Kidney epithelial cell (primary cell): ENCODE measurements at regions not wholly inside any gene's neighbourhood (a gene's known extent, or its start where the extent isn't known, plus 50 kb on each side); places are given as distances from the start of the nearest gene placed in this dataset.

Experiments
- DNase-seq: peaks from one replicate; pipeline ENCODE4 v3.0.0-alpha.2; 2010; ENCODE audit warnings: low read depth
- H3K27me3 ChIP-seq: 2 replicates; pipeline ENCODE4 v1.6.0; 2011; ENCODE audit warnings: low read length; ENCODE audit not compliant: control insufficient read depth, insufficient read depth
- H3K36me3 ChIP-seq: 2 replicates; pipeline ENCODE4 v1.5.1; 2011; ENCODE audit warnings: low read length; ENCODE audit not compliant: control insufficient read depth, insufficient read depth
- H3K4me3 ChIP-seq: 2 replicates; pipeline ENCODE4 v1.5.1; 2011; ENCODE audit warnings: low read depth, mild to moderate bottlenecking, control low read depth, low read length
- TF ChIP-seq, protein P1 (sequence below): IDR thresholded peaks from 2 replicates; pipeline ENCODE4 v1.5.1; 2011; ENCODE audit warnings: mild to moderate bottlenecking, moderate library complexity, low read length, control low read depth, inconsistent platforms; ENCODE audit not compliant: insufficient read depth, poor library complexity, severe bottlenecking

DNA sequence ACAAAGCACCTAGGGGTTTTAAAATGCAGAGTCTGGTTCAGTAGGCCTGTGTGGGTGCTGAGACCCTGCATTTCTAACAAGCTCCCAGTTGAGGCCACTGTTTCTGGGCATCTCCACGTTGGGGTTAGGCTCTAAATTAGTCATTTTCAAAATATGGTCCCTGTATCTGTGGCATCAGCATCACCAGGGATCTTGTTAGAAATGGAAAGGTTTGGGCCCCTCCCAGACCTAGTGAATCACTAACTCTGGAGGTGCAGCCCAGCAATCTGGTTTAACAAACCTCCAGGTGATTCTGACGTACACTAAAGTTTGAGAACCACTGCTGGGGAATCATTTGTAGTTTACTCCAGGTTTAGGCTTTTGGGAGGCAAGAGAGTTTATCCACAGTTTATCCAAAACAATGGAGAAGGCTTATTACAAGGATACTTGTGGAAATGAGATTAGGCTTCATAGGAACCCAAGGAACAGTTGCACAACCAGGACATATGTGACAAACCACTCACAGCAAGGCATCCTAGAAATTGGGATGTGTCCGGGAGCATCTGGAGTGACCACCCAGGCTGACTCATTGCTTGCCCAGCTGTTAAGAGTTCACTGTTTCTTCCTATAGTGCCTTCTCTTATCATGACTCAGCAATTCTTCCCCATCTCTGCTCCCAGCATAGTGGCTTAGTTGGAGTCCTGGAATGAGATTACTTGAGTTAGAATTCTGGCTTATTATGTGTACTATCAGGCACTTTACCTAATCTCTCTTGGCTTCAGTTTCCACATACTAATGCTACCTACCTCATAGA lies 71.6 kb upstream of the STXBP6 start:
- TF ChIP-seq, protein P1, sequence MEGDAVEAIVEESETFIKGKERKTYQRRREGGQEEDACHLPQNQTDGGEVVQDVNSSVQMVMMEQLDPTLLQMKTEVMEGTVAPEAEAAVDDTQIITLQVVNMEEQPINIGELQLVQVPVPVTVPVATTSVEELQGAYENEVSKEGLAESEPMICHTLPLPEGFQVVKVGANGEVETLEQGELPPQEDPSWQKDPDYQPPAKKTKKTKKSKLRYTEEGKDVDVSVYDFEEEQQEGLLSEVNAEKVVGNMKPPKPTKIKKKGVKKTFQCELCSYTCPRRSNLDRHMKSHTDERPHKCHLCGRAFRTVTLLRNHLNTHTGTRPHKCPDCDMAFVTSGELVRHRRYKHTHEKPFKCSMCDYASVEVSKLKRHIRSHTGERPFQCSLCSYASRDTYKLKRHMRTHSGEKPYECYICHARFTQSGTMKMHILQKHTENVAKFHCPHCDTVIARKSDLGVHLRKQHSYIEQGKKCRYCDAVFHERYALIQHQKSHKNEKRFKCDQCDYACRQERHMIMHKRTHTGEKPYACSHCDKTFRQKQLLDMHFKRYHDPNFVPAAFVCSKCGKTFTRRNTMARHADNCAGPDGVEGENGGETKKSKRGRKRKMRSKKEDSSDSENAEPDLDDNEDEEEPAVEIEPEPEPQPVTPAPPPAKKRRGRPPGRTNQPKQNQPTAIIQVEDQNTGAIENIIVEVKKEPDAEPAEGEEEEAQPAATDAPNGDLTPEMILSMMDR = no peak
- Histone ChIP-seq H3K27me3 (no peaks in the 10 kb centered on the region), H3K36me3 (no peaks in the 10 kb centered on the region), H3K4me3 (no peak overlapping the region)
- peak; percentile 21 for DNase-seq

DNA sequence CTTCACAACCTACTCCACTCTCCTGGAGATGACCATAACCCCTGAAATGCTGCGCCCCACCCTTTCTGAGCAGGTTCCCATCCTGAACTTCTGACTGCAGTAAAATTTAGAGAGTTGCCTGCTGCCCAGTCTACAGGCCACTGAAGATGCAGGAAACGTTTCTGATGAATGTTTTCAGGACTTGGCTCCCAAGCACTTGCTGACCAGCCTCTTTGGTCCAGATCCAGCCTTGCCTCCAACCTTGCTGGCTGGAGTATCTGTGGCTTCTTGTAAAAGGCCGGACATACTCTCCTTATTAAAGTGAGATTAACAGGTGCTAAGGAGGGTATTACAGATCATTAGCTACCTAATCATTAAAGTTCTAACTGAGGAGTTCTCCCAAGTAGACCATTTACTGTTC lies 70.3 kb upstream of the STXBP6 start:
- no peaks in the 10 kb centered on the region for H3K27me3 ChIP-seq
- no peaks in the 10 kb centered on the region for H3K36me3 ChIP-seq
- no peak overlapping the region for H3K4me3 ChIP-seq
- TF ChIP-seq, protein P1 = no peak
- DNase-seq = no peak

DNA sequence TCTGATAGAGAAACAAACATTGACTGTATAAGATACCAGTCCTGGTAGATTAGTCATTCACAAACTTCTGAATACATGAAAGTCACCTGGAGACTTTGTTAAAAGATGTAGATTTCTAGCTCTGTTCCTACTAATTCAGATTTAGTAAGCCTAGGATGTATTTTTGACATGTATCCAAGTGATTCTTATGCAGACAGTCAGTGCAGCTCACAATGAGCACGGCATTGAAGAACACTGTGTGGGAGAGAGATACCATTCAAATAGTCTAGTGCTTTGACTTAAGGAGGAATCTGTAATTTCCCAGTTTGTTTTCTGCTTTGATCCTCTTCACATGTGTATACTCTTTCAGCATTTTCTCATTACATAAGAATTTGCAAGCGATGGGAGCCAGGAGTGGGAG lies 68.7 kb upstream of the STXBP6 start:
- no peak overlapping the region for H3K4me3 ChIP-seq
- no peaks in the 10 kb centered on the region for H3K36me3 ChIP-seq
- no peak for DNase-seq
- H3K27me3 ChIP-seq = no peaks in the 10 kb centered on the region
- TF ChIP-seq, protein P1 = no peak

DNA sequence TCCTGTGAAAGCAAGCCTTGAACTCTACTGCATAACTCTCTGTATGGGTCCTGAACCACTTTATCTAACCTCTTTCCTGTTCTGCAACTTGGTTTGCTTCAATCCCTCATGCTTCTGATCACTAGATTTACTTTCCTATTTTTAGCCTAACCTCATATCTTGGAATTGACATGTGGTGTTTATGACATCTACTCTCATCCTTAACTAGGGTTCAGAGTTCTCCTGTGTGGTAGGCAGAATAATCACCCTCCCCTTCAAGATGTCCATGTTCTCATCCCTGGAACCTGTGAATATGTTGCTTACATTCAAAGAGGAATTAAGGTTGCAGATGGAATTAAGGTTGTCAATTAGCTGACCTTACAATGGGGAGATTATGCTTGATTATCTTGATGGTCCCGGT lies 67.4 kb upstream of the STXBP6 start:
- H3K36me3 ChIP-seq = no peaks in the 10 kb centered on the region
- no peaks in the 10 kb centered on the region for H3K27me3 ChIP-seq
- DNase-seq = no peak
- H3K4me3 ChIP-seq = no peak overlapping the region
- TF ChIP-seq, protein P1 = no peak

DNA sequence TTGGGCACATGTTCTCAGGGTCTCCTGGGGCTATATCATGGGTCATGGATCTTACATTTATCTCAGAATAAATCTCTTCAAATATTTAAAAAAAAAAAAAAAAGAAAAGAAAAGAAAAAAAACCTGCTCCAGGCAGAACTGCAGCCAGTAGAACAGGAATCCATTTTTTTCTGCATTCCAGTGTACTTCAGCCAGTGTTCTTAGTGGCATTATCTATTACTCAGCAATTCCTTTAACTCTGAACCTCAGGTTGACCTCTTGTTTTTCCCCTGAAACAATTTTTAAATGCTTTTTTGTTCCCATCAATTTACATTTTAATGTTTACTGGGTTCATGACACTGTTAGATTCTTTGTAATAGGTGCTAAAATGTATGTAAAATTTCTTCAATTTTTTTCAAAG lies 66.7 kb upstream of the STXBP6 start:
- Histone ChIP-seq H3K4me3 (no peak overlapping the region), H3K36me3 (no peaks in the 10 kb centered on the region), H3K27me3 (no peaks in the 10 kb centered on the region)
- TF ChIP-seq, protein P1 = no peak
- DNase-seq = no peak

DNA sequence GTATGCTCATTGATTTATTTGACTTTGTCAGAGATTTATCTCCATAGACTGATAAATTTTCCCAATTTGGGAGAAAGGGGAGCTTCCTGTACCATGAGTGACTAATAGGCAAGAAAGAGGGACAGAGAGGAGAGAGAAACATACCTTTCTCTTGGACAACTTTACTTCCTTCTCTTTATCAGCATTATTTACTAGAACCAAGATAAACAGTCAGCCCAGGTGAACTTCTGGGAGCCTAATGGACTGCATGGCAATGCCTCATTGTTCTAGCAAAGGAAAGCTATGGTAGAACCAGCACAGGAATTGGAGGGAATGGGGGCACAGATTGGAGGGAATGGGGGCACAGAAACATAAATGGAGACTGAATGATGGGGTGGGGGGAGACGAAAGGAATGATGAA lies 63.4 kb upstream of the STXBP6 start:
- no peaks in the 10 kb centered on the region for H3K36me3 ChIP-seq
- no peak overlapping the region for H3K4me3 ChIP-seq
- H3K27me3 ChIP-seq = no peaks in the 10 kb centered on the region
- DNase-seq = no peak
- TF ChIP-seq, protein P1 = no peak
